ENCODE measurements at regions not wholly inside any gene's neighbourhood (a gene's known extent, or its start where the extent isn't known, plus 50 kb on each side); places are given as distances from the start of the nearest gene placed in this dataset.

DNA sequence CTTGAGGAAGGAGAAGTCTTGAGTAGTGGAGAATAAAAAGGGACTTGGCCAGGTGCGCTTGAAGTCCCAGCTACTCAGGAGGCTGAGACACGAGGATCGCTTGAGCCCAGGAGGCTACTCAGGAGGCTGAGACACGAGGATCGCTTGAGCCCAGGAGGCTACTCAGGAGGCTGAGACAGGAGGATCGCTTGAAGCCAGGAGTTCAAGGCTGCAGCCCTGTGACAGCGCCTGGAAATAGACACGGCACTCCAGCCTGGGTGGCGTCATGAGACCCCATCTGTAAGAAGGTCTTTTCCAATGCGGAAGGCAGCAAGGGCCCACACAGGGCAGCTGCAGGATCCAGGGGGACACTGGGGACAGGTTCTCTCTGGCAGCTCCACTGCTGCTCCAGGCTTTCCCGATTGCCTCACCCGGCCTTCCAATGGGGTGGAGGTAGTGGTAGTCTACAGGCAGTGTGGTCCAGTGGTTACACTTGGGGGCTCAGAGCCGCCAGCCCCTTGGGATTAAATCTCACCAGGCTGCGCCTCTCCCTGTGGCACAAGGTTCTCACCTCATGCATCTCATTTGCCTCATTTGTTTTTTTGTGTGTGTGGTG is 143.4 kb downstream of the SEC14L1 start:
- TF ChIP-seq, protein P1, sequence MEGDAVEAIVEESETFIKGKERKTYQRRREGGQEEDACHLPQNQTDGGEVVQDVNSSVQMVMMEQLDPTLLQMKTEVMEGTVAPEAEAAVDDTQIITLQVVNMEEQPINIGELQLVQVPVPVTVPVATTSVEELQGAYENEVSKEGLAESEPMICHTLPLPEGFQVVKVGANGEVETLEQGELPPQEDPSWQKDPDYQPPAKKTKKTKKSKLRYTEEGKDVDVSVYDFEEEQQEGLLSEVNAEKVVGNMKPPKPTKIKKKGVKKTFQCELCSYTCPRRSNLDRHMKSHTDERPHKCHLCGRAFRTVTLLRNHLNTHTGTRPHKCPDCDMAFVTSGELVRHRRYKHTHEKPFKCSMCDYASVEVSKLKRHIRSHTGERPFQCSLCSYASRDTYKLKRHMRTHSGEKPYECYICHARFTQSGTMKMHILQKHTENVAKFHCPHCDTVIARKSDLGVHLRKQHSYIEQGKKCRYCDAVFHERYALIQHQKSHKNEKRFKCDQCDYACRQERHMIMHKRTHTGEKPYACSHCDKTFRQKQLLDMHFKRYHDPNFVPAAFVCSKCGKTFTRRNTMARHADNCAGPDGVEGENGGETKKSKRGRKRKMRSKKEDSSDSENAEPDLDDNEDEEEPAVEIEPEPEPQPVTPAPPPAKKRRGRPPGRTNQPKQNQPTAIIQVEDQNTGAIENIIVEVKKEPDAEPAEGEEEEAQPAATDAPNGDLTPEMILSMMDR (conservative IDR thresholded peaks at IDR 0.05) = no peak
- no peak for TF ChIP-seq EZH2 (IDR thresholded peaks at IDR 0.05; ENCODE audit: low read depth)
